Activated T-cell treated with anti-CD3 and anti-CD28 coated beads for 4 hours (primary cell): ENCODE measurements at regions not wholly inside any gene's neighbourhood (a gene's known extent, or its start where the extent isn't known, plus 50 kb on each side); places are given as distances from the start of the nearest gene placed in this dataset.

Experiments
- DNase-seq: peaks from one replicate; pipeline ENCODE4 v3.0.0-alpha.2; 2020

DNA sequence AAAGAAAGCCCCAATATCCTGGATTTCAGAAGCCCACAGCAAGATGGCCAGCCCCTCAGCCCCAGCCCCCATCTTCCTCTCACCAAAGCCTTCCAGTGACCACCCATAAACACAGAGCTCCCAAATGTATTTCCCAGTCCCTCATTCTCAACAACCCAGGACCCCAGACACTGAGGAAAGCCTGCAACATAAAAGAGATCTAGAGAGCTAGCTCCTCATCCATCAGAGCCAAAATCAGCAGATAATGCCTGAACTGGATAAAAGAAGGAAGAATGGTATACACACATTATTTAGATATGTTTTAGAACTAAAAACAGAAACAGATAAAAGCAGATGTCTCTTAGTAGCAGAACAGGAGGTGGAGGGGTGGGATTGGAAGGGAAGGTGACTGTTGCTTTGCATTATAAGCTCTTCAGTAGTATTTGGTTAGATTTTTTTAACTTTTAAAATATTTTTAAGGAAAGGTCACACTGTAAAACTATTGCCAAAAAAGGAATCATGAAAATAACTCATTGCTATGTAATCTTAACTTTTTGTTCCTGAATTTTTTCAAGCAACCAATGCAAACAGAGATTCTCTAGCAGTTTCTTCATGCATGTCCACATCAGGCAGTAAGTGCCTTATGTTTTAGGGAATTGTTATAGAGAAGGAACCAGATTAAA, 144.2 kb upstream of the PKDCC start:
- no peak for DNase-seq

DNA sequence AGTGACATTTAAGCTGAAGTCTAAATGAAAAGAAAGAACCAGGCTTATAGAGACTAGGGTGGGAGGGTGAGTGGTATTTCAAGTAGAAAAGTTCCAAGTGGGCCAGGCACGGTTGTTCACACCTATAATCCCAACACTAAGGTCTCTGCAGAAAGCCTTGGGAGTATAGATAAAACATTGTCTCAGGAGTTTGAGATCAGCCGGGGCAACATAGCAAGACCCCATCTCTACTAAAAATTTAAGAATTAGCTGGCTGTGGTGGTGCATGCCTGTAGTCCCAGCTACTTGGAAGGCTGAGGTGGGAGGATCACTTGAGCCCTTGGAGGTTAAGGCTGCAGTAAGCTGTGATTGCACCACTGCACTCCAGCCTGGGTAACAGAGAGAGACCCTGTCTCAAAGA, 143.4 kb upstream of the PKDCC start:
- no peak for DNase-seq

DNA sequence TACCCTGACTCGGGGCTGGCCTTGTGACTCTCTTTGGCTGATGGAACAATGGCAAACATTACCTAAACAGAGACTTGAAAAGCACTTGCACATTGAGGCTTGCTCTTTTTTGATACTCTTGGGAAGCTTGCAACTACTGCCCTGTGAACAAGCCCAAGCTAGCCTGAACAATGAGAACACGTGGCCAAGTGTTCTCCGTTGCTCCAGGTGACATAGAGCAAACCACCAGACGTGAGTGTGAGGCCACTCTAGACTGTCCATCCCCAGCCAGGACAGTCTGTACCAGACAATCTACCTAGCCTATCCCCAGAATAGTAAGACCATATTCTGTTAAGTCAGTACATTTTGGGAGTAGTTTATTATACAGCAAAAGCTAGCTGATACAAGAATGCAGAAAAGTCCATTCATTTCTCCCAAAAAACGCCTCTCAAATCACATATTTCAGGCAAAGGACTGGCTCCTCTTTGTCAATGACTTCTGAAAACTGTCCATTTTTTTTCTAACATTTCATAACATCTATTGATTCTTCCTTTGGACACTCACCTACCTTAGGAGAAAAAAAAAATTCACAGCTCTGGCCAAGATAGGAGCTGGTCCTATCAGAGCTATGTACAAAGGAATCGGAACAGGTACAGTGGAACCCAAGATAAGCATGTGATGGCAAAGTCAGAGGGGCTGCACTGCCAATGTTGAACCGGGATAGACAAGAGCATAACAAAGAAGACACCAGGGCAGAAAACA, 142.1 kb upstream of the PKDCC start:
- no peak for DNase-seq

DNA sequence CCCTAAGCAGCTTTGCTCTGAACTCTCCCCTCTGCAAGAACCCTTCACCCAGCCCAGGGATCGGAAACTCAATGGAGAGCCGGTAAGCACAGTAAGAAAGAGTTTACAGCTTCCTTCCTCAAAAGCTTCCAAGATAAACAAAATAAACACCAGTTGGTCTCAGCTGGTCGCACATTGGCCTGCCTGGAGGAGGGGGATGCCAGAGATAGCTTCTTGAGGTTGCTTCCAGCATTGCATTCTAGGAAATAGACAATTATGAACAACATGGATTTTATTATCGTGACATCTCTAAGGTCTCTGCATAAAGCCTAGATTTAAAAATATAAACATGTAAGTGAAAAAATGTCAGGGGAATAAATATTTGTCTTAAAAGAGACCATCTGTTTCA, 141.5 kb upstream of the PKDCC start:
- DNase-seq, result no peak

DNA sequence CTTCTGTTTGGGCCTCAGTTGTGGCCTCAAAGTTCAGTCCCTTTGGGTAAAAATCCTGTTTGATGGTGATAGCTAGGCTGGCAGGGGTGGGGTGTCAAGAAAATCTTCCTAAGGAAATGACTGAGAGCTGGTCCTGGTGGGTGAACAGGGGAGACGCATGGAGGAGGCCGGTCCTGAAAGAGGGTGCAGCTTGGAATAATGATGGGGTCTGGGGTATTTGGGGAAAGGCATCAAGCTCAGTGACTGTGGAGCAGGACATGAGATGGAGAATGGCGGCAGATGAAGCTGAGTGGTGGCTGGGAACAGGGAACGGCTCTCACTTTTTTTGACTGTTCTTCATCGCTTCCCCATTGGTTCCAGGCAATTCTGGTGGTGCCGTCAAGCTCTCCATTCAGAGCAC, 140.7 kb upstream of the PKDCC start:
- DNase-seq, result no peak

DNA sequence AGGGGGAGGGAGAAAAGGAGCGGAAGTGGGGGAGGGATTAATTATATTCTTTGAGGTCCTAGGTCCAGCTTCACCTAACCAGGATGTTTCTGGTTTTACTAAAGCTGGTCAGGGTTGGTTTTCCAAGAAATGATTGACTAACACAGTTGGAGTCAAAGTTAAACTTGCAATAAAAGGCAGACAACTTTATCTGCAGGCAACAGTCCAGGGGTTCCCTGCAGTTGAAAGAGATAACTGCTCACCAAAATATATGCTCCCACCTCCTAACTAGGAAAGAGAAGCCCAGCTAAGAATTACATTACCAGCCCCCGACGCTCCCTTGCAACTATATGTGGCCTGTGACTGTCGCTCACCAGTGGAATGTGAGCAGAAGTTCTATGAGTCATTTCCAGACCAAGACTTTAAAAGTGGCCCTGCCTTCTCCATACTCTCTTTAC, 140.0 kb upstream of the PKDCC start:
- DNase-seq, result no peak

DNA sequence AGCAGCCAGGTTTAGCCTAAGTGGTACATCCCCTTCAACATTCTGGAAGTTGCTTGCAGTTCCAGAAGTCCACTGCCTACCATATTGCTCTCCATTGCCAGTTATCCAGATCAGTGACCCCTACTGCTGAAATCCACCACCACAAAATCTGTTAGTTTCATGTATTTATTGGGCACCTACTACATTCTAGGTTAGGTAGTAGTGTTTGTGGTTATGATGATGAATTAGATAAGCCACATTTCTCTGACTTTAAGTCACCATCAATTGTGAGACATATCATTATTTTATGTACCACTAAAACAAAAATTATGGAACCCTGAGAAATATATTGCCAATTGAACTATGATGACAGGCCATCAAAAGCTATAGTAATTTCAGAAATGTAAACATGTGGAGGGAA, 139.5 kb upstream of the PKDCC start:
- DNase-seq, result no peak

DNA sequence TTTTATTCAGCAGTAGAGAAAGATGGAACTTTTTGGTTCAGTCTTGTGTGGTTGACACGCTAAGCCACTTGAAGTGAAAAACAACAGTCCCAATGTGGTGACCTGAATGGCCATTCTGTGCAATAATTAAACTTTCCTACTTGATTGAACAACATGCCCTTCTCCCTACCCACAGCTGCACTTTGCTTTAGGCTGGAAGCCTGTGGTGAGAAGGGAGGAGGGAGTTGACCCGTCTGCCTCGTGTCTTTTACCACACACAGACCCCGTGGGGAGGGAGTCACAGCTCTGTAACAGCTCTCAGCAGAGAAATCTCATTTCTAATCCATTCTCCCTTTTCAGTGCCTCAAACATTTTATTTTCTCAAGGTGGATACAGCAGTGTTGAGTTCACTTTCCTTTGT, 138.2 kb upstream of the PKDCC start:
- DNase-seq, result no peak

DNA sequence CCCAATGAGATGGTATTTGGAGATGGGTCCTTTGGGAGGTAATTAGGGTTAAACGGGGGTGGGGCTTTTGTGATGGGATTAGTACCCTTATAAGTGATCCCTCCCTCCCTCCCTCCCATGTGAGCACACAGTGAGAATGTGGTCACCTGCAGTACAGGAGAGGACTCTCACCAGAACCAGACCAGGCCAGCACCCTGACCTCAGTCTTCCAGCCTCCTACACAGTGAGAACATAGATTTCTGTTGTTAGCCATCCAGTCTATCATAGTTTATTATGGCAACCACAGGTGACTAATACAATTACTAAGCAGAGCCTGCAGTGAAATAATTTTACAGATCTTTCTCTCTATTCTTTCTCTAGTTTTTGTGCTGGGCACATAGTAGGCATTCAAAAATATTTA, 137.7 kb upstream of the PKDCC start:
- no peak for DNase-seq

DNA sequence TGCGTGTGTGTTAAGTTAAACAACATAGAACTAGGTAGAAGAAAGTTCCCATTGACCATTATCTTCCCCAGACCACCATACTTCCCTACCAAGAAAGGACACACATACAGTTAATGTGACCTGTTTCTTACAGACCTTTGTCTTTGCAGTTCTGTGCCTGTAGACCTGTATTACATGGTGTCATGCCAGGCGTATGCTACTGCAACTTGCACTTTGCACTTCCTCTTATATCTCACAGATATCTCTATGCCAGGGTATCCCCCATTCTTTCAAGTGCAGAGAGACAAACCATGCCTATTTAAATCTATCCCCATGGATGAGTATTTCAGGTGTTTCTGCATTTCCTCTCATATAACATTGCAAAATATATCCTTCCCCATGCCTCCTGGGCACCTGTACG, 136.8 kb upstream of the PKDCC start:
- DNase-seq, result no peak

DNA sequence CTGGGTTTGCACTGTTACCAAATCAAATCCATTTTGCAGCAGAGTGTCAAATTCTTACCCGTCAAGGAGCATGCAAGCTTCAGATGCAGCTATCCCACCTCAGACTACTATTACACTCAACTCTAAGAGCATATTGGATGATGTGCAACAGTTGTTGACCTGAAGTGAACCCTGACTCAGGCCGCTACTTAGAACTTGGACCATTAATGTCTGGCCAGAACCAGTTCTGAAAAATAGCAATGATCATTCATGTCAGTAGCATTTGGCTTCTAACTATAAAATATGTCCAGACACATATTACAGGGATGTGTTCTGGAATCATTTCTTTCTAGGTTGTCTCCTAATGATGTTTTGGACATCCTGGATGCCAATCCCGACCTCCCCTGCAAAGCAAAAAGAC, 135.5 kb upstream of the PKDCC start:
- no peak for DNase-seq

DNA sequence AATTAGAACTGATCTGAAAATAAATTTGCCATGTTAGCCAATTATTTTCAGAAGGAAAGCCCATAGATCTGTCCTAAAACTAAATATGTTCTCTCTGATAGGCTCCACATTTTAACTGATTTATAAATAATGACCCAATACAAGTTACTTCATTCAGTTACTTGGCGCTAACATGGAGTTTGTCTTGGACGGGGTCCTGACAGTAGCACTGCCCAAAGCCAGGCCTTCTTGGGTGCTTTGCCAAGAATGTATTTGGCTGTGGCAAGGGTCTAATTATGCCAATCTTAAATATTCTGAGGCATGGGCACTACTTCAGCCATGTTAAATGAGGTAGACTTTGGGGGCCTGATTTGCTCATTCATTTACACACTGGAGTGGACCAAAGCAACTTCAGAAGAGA, 135.0 kb upstream of the PKDCC start:
- no peak for DNase-seq

DNA sequence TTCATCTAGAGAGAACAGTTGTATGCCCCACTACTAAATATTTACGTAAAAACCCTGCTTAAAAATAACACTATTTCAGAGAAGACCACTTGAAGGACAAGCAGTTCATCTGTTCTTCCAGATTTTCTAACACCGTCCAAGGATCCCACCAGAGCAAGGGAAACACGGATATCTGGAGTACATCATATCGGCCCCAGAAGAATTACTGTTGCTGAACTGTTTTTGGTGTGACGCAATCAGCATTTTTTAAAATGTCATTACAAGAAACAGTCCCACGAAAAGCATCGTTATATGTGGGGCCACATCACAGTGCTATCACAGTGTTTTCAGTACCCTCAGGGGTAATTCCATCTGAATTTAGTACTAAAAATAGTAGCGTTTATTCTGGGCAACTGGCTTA, 134.5 kb upstream of the PKDCC start:
- DNase-seq, result no peak

DNA sequence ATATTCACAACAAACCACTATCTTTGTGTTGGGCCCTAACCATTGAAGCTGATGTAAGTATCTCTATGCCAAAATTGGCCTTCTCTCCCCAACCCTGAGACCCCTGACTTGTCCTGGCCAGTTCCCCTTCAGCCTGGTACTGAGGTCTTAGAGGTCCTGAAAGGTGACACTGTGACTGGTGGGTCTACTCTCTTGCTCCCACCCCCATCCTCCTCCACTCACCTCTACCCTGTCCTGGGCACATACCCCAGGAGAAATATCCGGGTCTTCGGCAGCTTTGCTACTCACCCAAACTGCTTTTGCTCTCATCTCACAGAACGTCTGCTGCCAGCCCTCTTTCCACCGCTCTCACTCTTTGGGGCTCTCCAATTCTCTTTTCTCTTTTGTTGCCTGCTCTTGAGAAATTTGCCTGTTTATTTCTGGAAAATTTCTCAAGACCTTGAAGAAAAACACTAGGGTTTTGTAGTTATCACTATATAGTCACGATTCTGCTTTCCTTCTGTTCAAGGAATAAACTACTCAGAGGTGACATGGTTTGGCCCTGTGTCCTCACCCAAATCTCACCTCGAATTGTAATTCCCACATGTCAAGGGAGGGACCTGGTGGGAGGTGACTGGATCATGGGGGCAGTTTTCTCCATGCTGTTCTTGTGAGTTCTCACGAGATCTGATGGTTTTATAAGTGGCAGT, 133.8 kb upstream of the PKDCC start:
- no peak for DNase-seq

DNA sequence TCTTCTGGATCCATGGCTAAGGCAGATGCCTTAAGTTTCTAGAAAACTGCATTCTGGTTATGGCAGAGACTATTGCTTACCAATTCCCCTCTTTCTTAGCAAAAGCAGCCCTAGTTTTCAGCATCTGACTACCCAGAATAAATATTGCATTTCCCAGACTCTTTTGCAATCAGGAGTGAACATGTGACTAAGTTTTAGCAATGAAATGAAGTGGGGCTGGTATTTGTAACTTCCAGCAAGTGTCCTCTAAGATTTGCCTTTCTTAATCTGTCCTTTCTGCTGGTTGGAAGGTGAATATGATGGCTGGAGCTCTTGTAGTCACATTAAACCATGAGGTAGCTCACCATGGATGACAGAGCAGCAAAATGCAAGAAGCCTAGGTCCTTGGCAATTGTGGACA, 132.9 kb upstream of the PKDCC start:
- DNase-seq, result no peak

DNA sequence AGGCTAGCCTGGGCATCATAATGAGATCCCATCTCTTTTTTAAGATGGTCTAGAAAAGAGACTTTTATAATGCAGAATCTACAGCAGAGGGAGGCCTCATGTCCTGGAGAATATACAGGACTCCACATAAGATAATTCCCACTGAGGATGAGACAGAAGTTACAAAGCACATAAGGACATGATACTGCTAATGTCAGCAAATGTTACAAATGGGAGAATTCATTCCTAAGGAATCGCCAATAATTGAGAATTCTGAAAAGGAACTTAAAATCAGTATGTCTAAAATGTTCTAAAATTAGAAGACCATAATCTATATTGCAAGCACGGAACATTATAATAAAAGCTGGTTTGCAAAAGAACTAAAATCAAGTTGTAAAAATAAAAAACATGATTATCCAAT, 131.6 kb upstream of the PKDCC start:
- DNase-seq, result no peak

DNA sequence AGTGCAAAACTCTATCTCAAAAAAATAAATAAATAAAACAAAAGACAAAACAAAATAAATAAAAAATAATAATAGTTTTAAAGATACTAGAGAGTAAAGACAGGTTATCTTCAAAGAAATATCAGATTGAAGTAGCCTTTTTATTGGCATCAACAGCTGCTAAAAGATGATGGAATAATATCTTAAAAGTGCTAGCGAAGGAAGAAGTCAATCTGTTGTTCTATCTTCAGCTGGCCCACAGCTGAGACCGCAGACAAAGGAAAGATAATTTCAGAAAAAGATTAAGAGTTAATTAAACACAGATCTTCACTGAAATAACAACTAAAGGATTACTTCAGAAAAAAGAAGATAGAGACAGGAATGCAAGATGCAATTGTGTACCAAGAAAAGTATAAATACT, 130.2 kb upstream of the PKDCC start:
- no peak for DNase-seq

DNA sequence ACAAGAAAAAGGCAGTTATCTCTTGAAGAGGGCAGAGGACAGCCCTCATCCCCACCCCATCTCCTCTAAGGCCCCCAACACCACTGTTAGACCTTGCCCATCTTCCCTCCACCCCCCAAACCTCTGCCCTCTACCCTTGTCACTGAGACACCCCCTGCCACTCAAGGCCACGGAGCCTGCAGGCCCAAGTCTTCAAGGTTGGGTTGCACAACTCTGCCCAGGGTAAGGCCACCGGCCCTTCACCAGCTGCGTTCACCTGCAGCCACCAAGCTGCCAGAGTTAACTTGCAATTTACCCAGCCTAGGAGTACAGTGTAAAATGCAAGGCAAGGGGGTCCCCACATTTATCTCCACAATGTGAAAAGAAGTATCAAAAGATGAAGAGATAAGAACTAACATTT, 128.7 kb upstream of the PKDCC start:
- no peak for DNase-seq

DNA sequence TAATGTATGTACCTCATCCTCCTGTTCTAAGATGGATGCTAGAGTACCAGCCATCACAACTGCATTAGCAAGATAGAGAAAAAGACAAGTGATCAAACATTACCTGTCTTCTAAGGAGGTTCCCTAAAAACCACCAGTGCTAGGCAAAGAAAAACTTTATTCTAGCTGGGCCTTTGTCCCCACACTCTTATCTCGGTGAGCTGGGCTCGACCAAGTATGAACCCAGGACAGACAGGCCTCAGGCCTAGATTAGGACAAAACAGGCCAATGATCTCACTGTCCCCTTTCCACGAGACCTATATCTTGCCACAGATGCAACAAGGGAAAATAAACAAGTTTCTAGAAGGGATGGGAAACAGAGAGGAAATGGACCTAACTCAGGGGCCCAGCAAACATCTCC, 127.6 kb upstream of the PKDCC start:
- DNase-seq, result no peak

DNA sequence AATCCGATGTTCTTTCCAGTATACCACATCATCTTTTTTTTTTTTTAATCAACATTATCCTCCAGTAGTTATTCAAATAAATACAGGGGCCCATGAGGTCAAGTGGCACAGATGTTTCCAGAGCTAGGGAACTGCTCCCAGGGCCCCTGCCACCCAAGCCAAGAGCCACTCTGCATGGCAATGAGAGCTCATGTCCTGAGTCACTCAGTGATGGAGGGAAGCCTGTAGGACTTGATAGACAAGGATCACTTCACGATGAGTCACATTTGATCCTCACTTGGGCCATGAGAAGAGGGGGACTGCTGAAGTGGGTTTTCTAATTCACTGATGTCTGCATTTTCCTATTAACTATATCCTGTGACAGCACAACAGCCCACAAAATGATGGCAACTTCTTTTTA, 127.0 kb upstream of the PKDCC start:
- DNase-seq, result no peak

DNA sequence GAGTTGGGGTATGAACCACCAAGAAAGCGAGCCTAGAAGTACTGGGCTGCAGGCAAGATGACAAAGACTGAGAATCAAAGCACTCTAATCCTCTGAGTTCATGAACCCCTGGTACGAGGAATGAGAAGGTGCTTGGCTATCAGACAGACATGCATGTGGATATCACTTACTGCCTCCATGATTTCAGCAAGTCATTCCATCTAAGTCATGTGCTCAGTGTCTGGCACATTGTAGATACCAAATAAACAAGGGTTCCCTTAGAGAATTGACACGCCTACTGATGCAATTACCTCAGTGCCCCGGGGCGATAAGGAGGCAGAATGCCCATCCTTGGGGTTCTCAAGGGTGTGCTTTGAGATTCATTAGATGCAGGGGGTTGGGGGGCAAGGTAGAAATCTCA, 125.6 kb upstream of the PKDCC start:
- no peak for DNase-seq

DNA sequence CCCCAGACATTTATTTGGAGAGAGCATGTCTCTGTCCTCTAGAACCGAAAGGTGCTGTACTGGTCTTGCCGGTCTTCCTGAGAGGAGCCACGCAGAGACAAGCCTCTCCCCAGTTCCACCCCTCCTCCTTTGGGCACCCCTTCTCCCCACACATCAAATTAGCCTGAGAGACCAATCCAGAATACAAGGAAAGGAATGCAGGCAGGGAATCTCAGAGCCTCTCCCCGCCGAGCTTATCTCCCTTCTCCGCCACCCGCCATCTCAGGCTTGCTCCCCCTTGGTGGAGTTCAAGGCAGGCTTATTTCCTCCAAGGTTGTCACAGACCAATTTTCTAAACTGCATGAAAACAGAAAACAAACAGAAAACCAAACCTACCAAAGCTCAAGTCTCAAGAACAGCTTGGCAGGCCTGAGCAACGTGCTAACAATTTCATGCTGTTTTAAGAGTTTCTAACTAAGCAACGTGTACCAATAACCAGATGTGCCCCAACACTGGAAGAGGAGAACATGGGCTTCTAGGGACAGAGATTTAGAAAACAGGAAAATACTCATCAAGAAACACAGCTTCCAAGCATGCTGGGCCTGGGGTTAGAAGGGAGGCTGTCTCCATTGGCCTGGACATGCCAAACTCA, 124.5 kb upstream of the PKDCC start:
- no peak for DNase-seq

DNA sequence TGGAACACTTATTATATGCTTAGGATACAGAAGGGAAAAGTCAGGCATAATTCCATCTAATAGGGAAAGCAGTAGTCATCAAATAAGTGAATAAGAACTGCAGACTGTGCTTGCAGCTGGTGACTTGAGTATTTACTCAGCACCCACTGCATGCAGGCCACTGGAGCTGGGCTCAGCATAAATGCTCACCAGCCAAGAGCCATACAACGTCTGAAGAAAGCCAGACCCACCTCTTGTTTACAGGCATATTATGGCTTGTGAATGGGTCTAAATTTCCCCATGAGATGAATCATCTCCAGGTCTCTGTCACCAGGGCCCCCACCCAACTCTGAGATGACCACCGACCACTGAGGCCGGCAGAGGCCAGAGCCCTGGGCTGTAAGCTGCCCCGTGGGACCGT, 123.8 kb upstream of the PKDCC start:
- no peak for DNase-seq
